Stimulated activated naive CD8-positive, alpha-beta T cell treated with anti-CD3 and anti-CD28 coated beads, Interleukin-15, amount 100 ng/mL, for 72 hours (primary cell): ENCODE measurements at regions not wholly inside any gene's neighbourhood (a gene's known extent, or its start where the extent isn't known, plus 50 kb on each side); places are given as distances from the start of the nearest gene placed in this dataset.

Experiments used
- ATAC-seq: fragments of 150-1000 bp; cut with Tn5 transposase; 2 replicates; pipeline ENCODE4 v1.10.0; 2021; ENCODE audit warnings: mild to moderate bottlenecking, moderate library complexity
- DNase-seq, 2 donors: peaks; one replicate each; pipeline ENCODE4 v3.0.0; 2021 to 2022
- H3K27ac Mint-ChIP-seq, 2 donors: one replicate each; pipeline ENCODE4 v1.8.0; 2022; ENCODE audit warnings: mild to moderate bottlenecking in 2 of 2, mixed read lengths in 2 of 2, moderate library complexity in 2 of 2
- H3K27me3 Mint-ChIP-seq: one replicate; pipeline ENCODE4 v1.8.0; 2022; ENCODE audit warnings: mixed read lengths
- H3K4me1 Mint-ChIP-seq: one replicate; pipeline ENCODE4 v1.8.0; 2022; ENCODE audit warnings: mild to moderate bottlenecking, mixed read lengths
- H3K4me3 Mint-ChIP-seq, 2 donors: one replicate each; pipeline ENCODE4 v1.8.0; 2022; ENCODE audit warnings: mild to moderate bottlenecking in 2 of 2, mixed read lengths in 2 of 2, moderate library complexity in 1 of 2
- H3K9me3 Mint-ChIP-seq, 2 donors: one replicate each; pipeline ENCODE4 v1.8.0; 2022; ENCODE audit warnings: mixed read lengths in 2 of 2

GRCh38 chr3:39752019-39752637 is 57.3 kb upstream of the MYRIP start:
- no peaks in the 10 kb centered on the region for H3K9me3 Mint-ChIP-seq
- peaks cover 6% of the 10 kb centered on the region for H3K4me1 Mint-ChIP-seq
- H3K4me3 Mint-ChIP-seq, result no peak overlapping the region
- DNase-seq (no peak), ATAC-seq (no peak)
- H3K27me3 Mint-ChIP-seq, result no peaks in the 10 kb centered on the region
- no peak overlapping the region for H3K27ac Mint-ChIP-seq

GRCh38 chr3:39752751-39753150 is 56.7 kb upstream of the MYRIP start:
- DNase-seq (no peak), ATAC-seq (no peak)
- Mint-ChIP-seq H3K4me3 (no peak overlapping the region), H3K27me3 (no peaks in the 10 kb centered on the region), H3K9me3 (no peaks in the 10 kb centered on the region), H3K27ac (peak overlapping the region in 1 of 2 donors; percentile 60), H3K4me1 (peaks cover 6% of the 10 kb centered on the region)

- no peaks in the 10 kb centered on the region for H3K27me3 Mint-ChIP-seq
- no peaks in the 10 kb centered on the region for H3K9me3 Mint-ChIP-seq
- no peak for DNase-seq
- H3K4me3 Mint-ChIP-seq, result no peak overlapping the region
- no peak overlapping the region for H3K27ac Mint-ChIP-seq
- no peak for ATAC-seq
- H3K4me1 Mint-ChIP-seq, result peaks cover 6% of the 10 kb centered on the region
Measured at GRCh38 chr3:39753391-39753790, 56.0 kb upstream of the MYRIP start.

- Mint-ChIP-seq H3K27ac (no peak overlapping the region), H3K4me3 (no peak overlapping the region), H3K27me3 (no peaks in the 10 kb centered on the region), H3K4me1 (peaks cover 6% of the 10 kb centered on the region), H3K9me3 (no peaks in the 10 kb centered on the region)
- no peak for ATAC-seq
- no peak for DNase-seq
Measured at GRCh38 chr3:39754549-39754948, 54.9 kb upstream of the MYRIP start.

GRCh38 chr3:39755100-39755499 is 54.3 kb upstream of the MYRIP start:
- ATAC-seq, result no peak
- Mint-ChIP-seq H3K27me3 (no peaks in the 10 kb centered on the region), H3K9me3 (no peaks in the 10 kb centered on the region)

GRCh38 chr3:39757307-39757706 is 52.1 kb upstream of the MYRIP start:
- H3K4me1 Mint-ChIP-seq, result no peaks in the 10 kb centered on the region
- ATAC-seq (no peak), DNase-seq (no peak)
- H3K27me3 Mint-ChIP-seq, result peaks cover under 1% of the 10 kb centered on the region
- H3K4me3 Mint-ChIP-seq, result no peak overlapping the region
- no peaks in the 10 kb centered on the region for H3K9me3 Mint-ChIP-seq
- H3K27ac Mint-ChIP-seq, result no peak overlapping the region

More at GRCh38 chr3:39755100-39755499, 54.3 kb upstream of the MYRIP start:
- Mint-ChIP-seq H3K4me1 (peaks cover 6% of the 10 kb centered on the region), H3K27ac (no peak overlapping the region), H3K4me3 (no peak overlapping the region)
- DNase-seq, result no peak
